T-helper 17 cell (primary cell): ENCODE measurements at regions not wholly inside any gene's neighbourhood (a gene's known extent, or its start where the extent isn't known, plus 50 kb on each side); places are given as distances from the start of the nearest gene placed in this dataset.

Experiments used
- ATAC-seq: fragments of 150-1000 bp; cut with Tn5 transposase; 2 replicates; pipeline ENCODE4 v1.10.0; 2021; ENCODE audit warnings: mild to moderate bottlenecking, moderate library complexity
- DNase-seq, 3 donors: peaks; one replicate each; pipeline versions ENCODE4 v3.0.0 to v3.0.0-alpha.2; 2020 to 2021
- H3K9me3 ChIP-seq: one replicate; pipeline ENCODE4 v1.7.0; 2013; ENCODE audit warnings: low read length, mild to moderate bottlenecking; ENCODE audit not compliant: control insufficient read depth, poor library complexity, severe bottlenecking
- H3K27ac Mint-ChIP-seq: one replicate; pipeline ENCODE4 v1.8.0; 2022; ENCODE audit warnings: mild to moderate bottlenecking, moderate library complexity, mixed read lengths
- H3K27me3 Mint-ChIP-seq: one replicate; pipeline ENCODE4 v1.8.0; 2022; ENCODE audit warnings: mixed read lengths
- H3K36me3 Mint-ChIP-seq: one replicate; pipeline ENCODE4 v1.8.0; 2022; ENCODE audit warnings: low read depth, mixed read lengths
- H3K4me1 Mint-ChIP-seq: one replicate; pipeline ENCODE4 v1.8.0; 2022; ENCODE audit warnings: mild to moderate bottlenecking, mixed read lengths
- H3K4me3 Mint-ChIP-seq: one replicate; pipeline ENCODE4 v1.8.0; 2022; ENCODE audit warnings: mild to moderate bottlenecking, moderate library complexity, mixed read lengths

DNA sequence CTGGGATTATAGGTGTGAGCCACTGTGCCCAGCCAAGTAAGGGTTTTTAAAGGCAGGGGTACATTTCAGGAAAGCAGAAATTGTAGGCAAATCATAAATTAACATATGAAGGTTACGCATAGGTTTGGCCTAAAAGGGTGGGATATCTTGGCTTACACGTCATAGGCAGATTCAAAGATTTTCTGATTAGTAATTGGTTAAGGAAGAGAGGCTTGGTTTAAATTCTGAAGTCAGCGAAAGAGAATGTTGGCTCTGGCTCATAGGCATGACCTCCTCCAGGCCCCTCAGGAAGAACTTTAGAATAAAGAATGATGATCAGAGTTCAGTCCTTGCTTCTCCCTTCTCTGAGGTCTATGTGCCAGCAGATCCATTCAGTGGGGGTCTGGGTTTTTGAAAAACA lies 124.8 kb upstream of the RBBP6 start:
- Mint-ChIP-seq H3K27me3 (peaks cover 28% of the 10 kb centered on the region), H3K4me3 (no peak overlapping the region), H3K36me3 (no peaks in the 10 kb centered on the region), H3K27ac (no peak overlapping the region), H3K4me1 (no peaks in the 10 kb centered on the region)
- no peaks in the 10 kb centered on the region for H3K9me3 ChIP-seq
- DNase-seq (no peak), ATAC-seq (no peak)

DNA sequence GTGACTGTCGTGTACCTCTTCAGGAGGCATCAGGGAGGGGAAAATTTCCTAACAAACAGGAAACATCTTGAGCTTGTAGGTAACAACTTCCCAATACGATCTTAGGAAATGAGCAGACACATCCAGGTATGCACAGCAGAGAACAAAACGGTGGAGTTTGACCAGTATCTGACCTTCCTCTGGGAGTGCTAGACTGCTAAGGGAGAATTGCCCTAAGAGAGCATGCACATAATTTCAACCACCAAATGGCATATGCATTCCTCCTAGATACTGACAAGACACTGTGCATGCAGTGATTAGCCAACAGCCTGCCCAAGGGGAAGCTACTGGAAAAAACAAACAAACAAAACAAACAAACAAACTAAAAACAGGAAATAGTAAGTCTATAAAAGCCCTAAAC lies 120.6 kb upstream of the RBBP6 start:
- no peak for ATAC-seq
- H3K27me3 Mint-ChIP-seq: peaks cover 27% of the 10 kb centered on the region
- no peaks in the 10 kb centered on the region for H3K4me1 Mint-ChIP-seq

DNA sequence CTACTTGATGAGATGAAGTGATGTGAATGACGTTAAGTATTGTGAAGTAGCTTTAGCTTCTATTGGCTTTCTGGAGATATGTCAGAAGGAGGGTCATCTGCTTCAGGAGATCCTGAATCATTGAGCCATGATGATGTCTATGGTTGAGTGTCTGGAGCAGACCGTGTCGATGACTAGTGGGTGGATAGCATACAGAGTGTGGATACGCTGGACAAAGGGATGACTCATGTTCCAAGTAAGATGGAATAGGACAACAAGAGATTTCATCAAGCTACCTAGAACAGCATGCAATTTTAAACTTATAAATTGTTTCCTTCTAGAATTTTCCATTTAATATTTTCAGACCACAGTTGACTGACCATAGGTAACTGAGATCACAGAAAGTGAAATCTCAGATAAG lies 116.1 kb upstream of the RBBP6 start:
- ATAC-seq: no peak
- no peak overlapping the region for H3K4me3 Mint-ChIP-seq

More for the DNA sequence above, 120.6 kb upstream of the RBBP6 start:
- Mint-ChIP-seq H3K4me3 (no peak overlapping the region), H3K27ac (no peak overlapping the region), H3K36me3 (no peaks in the 10 kb centered on the region)
- no peak for DNase-seq
- H3K9me3 ChIP-seq: no peaks in the 10 kb centered on the region

DNA sequence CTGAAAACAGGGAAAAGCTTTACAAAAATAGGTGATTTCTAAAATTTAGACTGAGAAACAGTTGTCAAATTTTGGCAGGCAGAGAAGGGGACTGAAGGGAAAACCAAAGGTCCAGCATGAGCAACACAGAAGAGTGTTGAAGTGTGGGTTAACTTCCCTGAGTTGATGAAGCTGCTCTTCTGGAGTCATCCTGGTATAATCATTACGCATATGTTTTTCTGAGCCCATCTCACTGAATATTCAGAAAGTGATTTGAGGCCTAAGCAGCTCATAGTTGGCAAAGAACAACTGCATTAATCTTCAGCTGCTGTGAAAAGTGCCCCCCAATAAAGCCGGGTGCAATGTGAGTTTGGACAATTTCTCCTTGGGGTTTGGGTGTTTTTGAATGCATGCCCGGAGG lies 115.0 kb upstream of the RBBP6 start:
- peaks cover 29% of the 10 kb centered on the region for H3K27me3 Mint-ChIP-seq
- H3K36me3 Mint-ChIP-seq: no peaks in the 10 kb centered on the region
- no peak overlapping the region for H3K4me3 Mint-ChIP-seq
- no peak overlapping the region for H3K27ac Mint-ChIP-seq
- ATAC-seq (no peak), DNase-seq (no peak)
- no peaks in the 10 kb centered on the region for H3K4me1 Mint-ChIP-seq
- no peaks in the 10 kb centered on the region for H3K9me3 ChIP-seq

More for the DNA sequence above, 116.1 kb upstream of the RBBP6 start:
- Mint-ChIP-seq H3K27me3 (peaks cover 38% of the 10 kb centered on the region), H3K36me3 (no peaks in the 10 kb centered on the region), H3K27ac (no peak overlapping the region), H3K4me1 (no peaks in the 10 kb centered on the region)
- no peaks in the 10 kb centered on the region for H3K9me3 ChIP-seq
- DNase-seq: no peak

DNA sequence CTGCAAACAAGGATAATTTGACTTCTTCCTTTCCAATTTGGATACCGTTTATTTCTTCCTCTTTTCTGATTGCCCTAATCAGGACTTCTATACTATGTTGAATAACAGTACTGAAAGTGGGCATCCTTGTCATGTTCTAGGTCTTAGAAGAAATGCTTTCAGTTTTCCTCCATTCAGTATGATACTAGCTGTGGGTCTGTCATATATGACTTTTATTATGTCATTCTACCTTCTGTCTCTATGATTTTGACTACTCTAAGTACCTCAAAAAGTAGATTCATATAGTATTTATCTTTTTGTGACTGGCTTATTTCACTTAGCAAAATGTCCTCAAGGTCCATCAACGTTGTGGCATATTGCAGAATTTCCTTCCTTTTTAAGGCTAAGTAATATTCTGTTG lies 111.5 kb upstream of the RBBP6 start:
- H3K36me3 Mint-ChIP-seq: peaks cover 3% of the 10 kb centered on the region
- DNase-seq (no peak), ATAC-seq (no peak)
- peaks cover 48% of the 10 kb centered on the region for H3K27me3 Mint-ChIP-seq
- H3K27ac Mint-ChIP-seq: no peak overlapping the region
- H3K4me1 Mint-ChIP-seq: no peaks in the 10 kb centered on the region
- no peak overlapping the region for H3K4me3 Mint-ChIP-seq
- H3K9me3 ChIP-seq: no peaks in the 10 kb centered on the region

DNA sequence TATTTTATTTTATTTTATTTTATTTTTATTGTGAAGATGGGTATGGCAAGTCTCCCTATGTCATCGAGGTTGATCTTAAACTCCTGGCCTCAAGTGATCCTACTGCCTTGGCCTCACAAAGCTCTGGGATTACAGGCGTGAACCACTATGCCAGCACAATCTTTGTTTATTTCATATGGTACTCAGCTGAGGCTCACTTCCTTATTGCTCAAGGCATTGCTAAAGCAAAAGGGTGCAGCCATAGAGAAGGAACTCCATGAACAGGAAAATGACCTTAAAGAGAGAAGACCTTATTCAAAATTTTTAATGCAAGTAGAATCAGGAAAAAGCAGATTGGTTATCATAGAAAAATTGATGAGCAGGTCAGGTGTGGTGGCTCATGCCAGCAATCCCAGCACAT lies 110.6 kb upstream of the RBBP6 start:
- H3K4me3 Mint-ChIP-seq: no peak overlapping the region
- H3K27me3 Mint-ChIP-seq: peaks cover 57% of the 10 kb centered on the region
- no peaks in the 10 kb centered on the region for H3K9me3 ChIP-seq
- DNase-seq: no peak
- no peak overlapping the region for H3K27ac Mint-ChIP-seq
- peaks cover 3% of the 10 kb centered on the region for H3K36me3 Mint-ChIP-seq
- no peak for ATAC-seq
- no peaks in the 10 kb centered on the region for H3K4me1 Mint-ChIP-seq

DNA sequence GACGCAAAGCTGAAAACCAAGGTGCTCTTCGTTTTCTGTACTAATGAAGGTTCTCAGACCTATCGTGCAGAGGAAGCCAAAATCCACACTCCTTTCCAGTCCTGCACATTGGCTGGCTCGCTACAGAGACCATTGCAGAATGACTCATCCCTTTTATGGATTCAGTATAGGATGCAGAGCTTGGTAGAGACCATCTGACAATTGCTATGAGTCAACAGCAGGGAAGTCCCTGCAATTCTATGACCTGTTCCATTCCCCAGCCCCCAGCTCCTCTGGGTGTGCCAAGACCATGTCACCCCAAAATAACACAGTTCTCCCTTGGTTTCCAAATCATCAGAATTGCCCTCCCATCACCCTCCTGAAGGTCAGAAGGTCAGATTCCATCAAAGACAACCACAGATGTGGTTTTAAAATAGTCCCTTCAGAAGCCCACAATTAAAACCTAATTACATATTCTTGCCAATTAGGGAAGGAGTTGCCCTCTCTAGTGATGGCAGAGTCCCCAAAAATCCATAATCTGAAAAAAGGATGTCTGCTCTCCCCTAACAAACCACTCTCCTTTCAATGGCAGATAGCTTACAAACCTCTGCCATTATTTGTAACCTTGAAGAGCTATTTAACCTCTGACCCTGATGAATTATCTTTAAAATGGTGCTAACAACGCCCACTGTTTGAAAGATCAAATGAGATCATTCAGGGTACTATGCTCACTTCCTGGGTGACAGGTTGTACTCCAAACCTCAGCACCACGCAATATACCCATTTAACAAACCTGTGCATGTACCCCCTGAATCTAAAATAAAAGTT lies 108.2 kb upstream of the RBBP6 start:
- H3K4me1 Mint-ChIP-seq: no peaks in the 10 kb centered on the region
- no peaks in the 10 kb centered on the region for H3K9me3 ChIP-seq
- DNase-seq (no peak), ATAC-seq (no peak)
- H3K4me3 Mint-ChIP-seq: no peak overlapping the region
- H3K27ac Mint-ChIP-seq: no peak overlapping the region
- H3K27me3 Mint-ChIP-seq: peaks cover 57% of the 10 kb centered on the region
- H3K36me3 Mint-ChIP-seq: peaks cover 3% of the 10 kb centered on the region

DNA sequence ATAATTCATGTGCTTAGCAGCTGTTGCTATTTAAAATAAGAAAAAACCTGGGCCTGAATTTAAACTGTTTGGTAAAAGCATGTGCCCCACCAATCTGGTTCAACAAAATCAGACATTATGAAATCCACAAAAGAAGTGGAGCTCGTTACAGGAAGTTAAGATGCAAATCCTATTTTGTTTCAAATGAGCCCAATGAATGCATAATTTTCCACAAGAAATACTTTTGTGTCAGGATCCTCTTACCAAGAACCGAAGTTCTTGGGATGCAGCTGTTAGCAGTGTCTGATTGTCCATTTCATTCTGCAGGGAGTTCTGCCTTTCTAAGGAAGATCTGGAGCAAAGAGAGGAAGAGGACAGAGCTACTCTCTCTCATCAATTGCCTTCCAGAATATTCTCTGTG lies 105.7 kb upstream of the RBBP6 start:
- Mint-ChIP-seq H3K27me3 (peaks cover 34% of the 10 kb centered on the region), H3K4me3 (no peak overlapping the region), H3K4me1 (no peaks in the 10 kb centered on the region), H3K27ac (no peak overlapping the region), H3K36me3 (peaks cover 3% of the 10 kb centered on the region)
- DNase-seq: no peak
- H3K9me3 ChIP-seq: no peaks in the 10 kb centered on the region
- ATAC-seq: no peak

DNA sequence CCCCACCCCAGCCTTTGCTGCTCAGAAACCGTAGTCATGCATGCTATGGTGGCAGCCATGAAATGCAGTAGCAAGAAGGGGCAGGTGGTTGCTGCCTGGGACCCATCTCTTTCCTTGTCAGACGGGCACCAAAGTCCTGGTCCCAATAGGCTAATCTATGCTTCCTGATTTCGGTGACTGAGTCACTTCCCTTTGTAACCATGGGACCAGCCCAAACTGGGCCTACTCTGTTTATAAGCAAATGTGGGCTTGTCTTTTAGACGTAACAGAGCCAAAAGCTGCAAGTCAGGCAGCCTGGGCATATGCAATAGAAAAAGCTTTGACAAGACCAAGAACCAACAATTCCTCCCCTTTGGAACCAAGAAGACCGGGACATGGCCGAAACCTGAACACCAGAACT lies 99.1 kb upstream of the RBBP6 start:
- Mint-ChIP-seq H3K4me3 (no peak overlapping the region), H3K27me3 (peaks cover 26% of the 10 kb centered on the region), H3K27ac (no peak overlapping the region), H3K36me3 (no peaks in the 10 kb centered on the region), H3K4me1 (no peaks in the 10 kb centered on the region)
- DNase-seq (no peak), ATAC-seq (no peak)
- H3K9me3 ChIP-seq: no peaks in the 10 kb centered on the region

DNA sequence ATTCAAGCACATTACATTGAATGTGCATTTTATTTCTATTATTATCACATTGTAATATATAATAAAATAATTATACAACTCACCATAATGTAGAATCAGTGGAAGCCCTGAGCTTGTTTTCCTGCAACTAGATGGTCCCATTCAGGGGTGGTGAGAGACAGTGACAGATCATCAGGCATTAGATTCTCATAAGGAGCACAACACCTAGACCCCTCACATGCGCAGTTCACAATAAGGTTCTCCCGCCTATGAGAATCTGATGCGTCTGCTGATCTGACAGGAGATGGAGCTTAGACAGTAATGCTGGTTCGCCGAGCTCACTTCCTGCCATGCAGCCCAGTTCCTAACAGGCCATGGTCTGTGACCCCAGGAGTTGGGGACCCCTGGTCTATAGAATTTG lies 96.7 kb upstream of the RBBP6 start:
- Mint-ChIP-seq H3K4me1 (no peaks in the 10 kb centered on the region), H3K27me3 (peaks cover 26% of the 10 kb centered on the region), H3K27ac (no peak overlapping the region), H3K4me3 (no peak overlapping the region), H3K36me3 (no peaks in the 10 kb centered on the region)
- DNase-seq (no peak), ATAC-seq (no peak)
- no peaks in the 10 kb centered on the region for H3K9me3 ChIP-seq

DNA sequence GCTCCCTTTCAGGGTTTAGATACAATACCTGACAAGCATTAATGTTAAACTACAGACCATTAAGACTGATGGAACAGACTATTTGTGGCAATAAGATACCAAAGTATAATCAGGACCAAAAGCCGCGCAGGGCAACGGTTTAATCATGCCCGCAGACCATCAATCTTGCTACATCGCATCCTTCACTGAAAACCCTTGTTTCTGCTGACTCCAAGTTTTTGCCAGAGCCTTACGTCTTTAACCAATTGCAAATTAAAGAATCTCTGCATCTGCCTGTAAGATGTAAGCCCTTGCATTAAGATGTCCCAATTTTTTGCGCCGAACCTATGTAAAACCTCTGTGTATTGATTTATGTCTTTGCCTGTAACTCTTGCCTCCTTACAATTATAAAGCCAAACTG lies 94.2 kb upstream of the RBBP6 start:
- no peaks in the 10 kb centered on the region for H3K36me3 Mint-ChIP-seq
- H3K4me3 Mint-ChIP-seq: no peak overlapping the region
- no peaks in the 10 kb centered on the region for H3K4me1 Mint-ChIP-seq
- H3K27ac Mint-ChIP-seq: no peak overlapping the region
- H3K27me3 Mint-ChIP-seq: peaks cover 17% of the 10 kb centered on the region
- no peak for ATAC-seq
- no peaks in the 10 kb centered on the region for H3K9me3 ChIP-seq
- no peak for DNase-seq

DNA sequence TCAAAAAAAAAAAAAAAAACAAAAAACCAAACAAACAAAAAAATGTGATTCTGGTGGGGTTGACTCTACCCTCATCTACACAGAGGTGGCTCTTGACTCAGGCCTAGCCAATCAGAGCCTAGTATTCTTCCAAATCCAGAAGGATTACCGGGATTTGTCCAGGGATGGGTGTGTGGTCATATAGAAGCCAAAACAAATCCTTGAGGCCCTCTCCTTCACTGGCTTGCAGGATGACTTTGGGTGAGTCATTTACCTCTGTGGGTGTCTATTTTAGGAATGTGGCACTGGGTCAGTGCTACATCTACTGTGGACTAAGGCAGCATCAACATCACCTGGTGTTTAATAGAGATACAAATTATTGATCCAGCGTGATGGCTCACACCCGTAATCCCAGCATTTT lies 93.2 kb upstream of the RBBP6 start:
- peaks cover 7% of the 10 kb centered on the region for H3K27me3 Mint-ChIP-seq
- no peaks in the 10 kb centered on the region for H3K4me1 Mint-ChIP-seq
- no peak for ATAC-seq
- H3K36me3 Mint-ChIP-seq: no peaks in the 10 kb centered on the region
- no peak overlapping the region for H3K27ac Mint-ChIP-seq
- no peaks in the 10 kb centered on the region for H3K9me3 ChIP-seq
- no peak for DNase-seq
- H3K4me3 Mint-ChIP-seq: no peak overlapping the region

DNA sequence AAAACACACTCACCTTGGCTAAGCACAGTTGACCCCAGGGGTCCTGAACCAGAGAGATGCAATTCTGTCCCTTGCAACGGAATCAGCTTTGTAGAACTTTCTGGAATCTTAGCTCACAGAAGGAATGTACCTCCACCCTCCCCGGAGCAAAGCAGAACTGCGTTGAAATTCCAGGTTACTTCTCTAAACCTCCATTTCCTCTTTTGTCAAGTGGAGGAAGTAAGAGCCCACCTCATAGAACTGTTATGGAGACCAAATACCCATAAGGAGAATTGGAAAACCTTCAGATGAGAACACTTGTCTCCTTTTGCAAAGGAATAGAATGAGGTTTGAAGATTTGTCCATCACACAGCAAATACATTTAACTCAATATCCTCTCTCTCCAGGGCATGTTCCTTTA lies 86.6 kb upstream of the RBBP6 start:
- no peaks in the 10 kb centered on the region for H3K9me3 ChIP-seq
- H3K4me3 Mint-ChIP-seq: no peak overlapping the region
- no peak for DNase-seq
- H3K27me3 Mint-ChIP-seq: peaks cover 41% of the 10 kb centered on the region
- no peaks in the 10 kb centered on the region for H3K36me3 Mint-ChIP-seq
- H3K4me1 Mint-ChIP-seq: no peaks in the 10 kb centered on the region
- no peak for ATAC-seq
- no peak overlapping the region for H3K27ac Mint-ChIP-seq

DNA sequence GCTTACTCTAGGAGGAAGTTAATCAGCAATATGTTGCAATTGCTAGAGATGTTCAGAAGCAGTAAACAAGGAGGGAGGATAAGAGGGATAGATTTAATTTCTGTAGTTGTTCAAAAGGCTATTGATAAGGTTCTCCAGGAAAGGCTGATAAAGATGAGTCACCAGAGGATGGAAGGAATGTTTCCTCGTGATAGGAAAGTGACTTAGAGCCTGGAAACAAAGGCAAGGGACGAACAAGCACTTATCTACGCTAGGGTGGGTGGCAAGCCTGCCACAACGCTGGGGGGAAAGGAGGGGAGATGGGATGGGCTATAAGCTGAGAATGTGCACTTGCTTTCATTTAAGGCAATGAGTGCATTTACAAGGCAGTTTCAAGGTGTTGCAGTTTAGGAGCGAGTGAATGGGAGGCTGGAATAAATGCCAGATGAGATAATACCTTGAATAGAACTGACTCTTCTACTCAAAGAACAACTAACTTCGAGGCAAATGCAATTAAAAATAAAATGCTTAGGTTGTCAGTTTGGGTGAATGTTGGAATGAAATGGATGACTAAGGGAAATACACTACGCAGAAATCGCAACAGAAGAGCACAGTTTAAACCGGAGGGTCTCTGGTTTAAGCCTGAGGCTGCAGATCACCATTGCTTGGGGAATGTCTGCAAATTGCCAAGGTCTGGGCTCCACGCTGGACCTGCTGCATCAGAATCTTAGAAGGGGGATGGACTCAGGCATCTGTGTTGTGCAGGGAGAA lies 76.0 kb upstream of the RBBP6 start:
- no peak overlapping the region for H3K4me3 Mint-ChIP-seq
- H3K27ac Mint-ChIP-seq: no peak overlapping the region
- H3K36me3 Mint-ChIP-seq: peaks cover 5% of the 10 kb centered on the region
- H3K9me3 ChIP-seq: no peaks in the 10 kb centered on the region
- H3K4me1 Mint-ChIP-seq: no peaks in the 10 kb centered on the region
- peaks cover 19% of the 10 kb centered on the region for H3K27me3 Mint-ChIP-seq
- no peak for DNase-seq
- ATAC-seq: no peak
